ENCODE measurements at regions not wholly inside any gene's neighbourhood (a gene's known extent, or its start where the extent isn't known, plus 50 kb on each side); places are given as distances from the start of the nearest gene placed in this dataset.

DNA sequence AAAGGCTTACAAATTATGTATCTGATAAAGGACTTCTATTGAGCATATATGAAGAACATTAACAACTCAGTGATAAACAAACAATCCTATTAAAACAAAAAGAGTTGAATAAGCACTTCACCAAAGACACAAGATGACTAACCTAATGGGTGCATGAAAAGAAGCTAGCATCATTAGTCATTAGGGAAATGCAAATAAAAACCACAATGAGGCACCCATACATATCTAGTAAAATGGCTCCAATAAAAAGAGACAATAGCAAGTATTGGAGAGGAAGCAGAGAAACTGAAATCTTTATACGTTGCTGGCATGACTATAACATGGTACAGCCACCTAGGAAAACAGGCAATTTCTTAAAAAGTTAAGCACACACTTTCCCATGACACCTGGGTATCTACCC lies 77.6 kb upstream of the ZMIZ1 start:
- TF ChIP-seq, protein P1, sequence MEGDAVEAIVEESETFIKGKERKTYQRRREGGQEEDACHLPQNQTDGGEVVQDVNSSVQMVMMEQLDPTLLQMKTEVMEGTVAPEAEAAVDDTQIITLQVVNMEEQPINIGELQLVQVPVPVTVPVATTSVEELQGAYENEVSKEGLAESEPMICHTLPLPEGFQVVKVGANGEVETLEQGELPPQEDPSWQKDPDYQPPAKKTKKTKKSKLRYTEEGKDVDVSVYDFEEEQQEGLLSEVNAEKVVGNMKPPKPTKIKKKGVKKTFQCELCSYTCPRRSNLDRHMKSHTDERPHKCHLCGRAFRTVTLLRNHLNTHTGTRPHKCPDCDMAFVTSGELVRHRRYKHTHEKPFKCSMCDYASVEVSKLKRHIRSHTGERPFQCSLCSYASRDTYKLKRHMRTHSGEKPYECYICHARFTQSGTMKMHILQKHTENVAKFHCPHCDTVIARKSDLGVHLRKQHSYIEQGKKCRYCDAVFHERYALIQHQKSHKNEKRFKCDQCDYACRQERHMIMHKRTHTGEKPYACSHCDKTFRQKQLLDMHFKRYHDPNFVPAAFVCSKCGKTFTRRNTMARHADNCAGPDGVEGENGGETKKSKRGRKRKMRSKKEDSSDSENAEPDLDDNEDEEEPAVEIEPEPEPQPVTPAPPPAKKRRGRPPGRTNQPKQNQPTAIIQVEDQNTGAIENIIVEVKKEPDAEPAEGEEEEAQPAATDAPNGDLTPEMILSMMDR (IDR thresholded peaks at IDR 0.05) = no peak
- TF ChIP-seq POLR2A (IDR thresholded peaks at IDR 0.05) (no peak), EP300 (IDR thresholded peaks at IDR 0.05) (no peak)

All from tibial nerve (tissue), 4 donors.